SK-N-SH (cell line): ENCODE measurements at regions not wholly inside any gene's neighbourhood (a gene's known extent, or its start where the extent isn't known, plus 50 kb on each side); places are given as distances from the start of the nearest gene placed in this dataset.

Experiments used
- CTCF ChIA-PET: fragments of 300-600, 350-600 bp; formaldehyde crosslinking; extraction: SDS; loops from one replicate; lab custom pipeline; 2021; lab: Yijun Ruan, JAX
- POLR2A ChIA-PET: fragments of 350-600 bp; sonication (Branson Sonifier 250); formaldehyde crosslinking; extraction: SDS; loops from one replicate; lab custom pipeline; 2020; ENCODE audit warnings: antibody characterized with exemption, inconsistent platforms; lab: Yijun Ruan, JAX
- DNase-seq: peaks from one replicate; pipeline ENCODE4 v3.0.0; 2012
- H2AFZ ChIP-seq: fragments of 200-600 bp; sonication (generic); 2 replicates; pipeline ENCODE4 v1.8.1; 2016; ENCODE audit warnings: antibody characterized with exemption, mild to moderate bottlenecking, low read depth
- H3F3A ChIP-seq: fragments of 200-600 bp; sonication (generic); replicated peaks from 2 replicates; pipeline ENCODE3; 2016; ENCODE audit warnings: antibody characterized with exemption, mild to moderate bottlenecking; ENCODE audit not compliant: insufficient read depth
- H3K27ac ChIP-seq, 2 experiments: fragments of 200-500 bp in 1 of 2; fragments of 200-600 bp in 1 of 2; sonication (Bioruptor generic) in 1 of 2; sonication (generic), shearing (Covaris generic) in 1 of 2; 2 replicates each; pipeline versions ENCODE4 v1.5.1 to v1.6.1; 2014 to 2016; ENCODE audit warnings: low read depth in 2 of 2, inconsistent platforms in 1 of 2, low read length in 1 of 2, mild to moderate bottlenecking in 1 of 2, mixed read lengths in 1 of 2
- H3K27me3 ChIP-seq: fragments of 200-600 bp; sonication (generic), shearing (Covaris generic); 2 replicates; pipeline ENCODE4 v1.6.1; 2016; ENCODE audit warnings: mixed run types; ENCODE audit not compliant: insufficient read depth
- H3K36me3 ChIP-seq, 2 experiments: fragments of 200-500 bp in 1 of 2; fragments of 200-600 bp in 1 of 2; sonication (Bioruptor generic) in 1 of 2; sonication (generic) in 1 of 2; replicated peaks in 1 of 2; 2 replicates each; pipeline versions ENCODE3 to v1.5.1; 2014 to 2016; ENCODE audit warnings: low read length in 1 of 2, mild to moderate bottlenecking in 1 of 2; ENCODE audit not compliant: insufficient read depth in 2 of 2, control insufficient read depth in 1 of 2
- H3K4me1 ChIP-seq, 2 experiments: fragments of 200-500 bp in 1 of 2; fragments of 200-600 bp in 1 of 2; sonication (Bioruptor generic) in 1 of 2; sonication (generic), shearing (Covaris generic) in 1 of 2; 2 replicates each; pipeline versions ENCODE4 v1.5.1 to v1.6.1; 2014 to 2016; ENCODE audit warnings: low read depth in 1 of 2, low read length in 1 of 2, mixed run types in 1 of 2; ENCODE audit not compliant: insufficient read depth in 2 of 2, control insufficient read depth in 1 of 2
- H3K4me2 ChIP-seq: fragments of 200-600 bp; sonication (generic), shearing (Covaris generic); 2 replicates; pipeline ENCODE4 v1.6.1; 2017; ENCODE audit warnings: mixed run types
- H3K4me3 ChIP-seq, 2 experiments: fragments of 200-500 bp in 1 of 2; fragments of 200-600 bp in 1 of 2; sonication (Bioruptor generic) in 1 of 2; sonication (generic), shearing (Covaris generic) in 1 of 2; 2 replicates each; pipeline versions ENCODE4 v1.5.1 to v1.8.1; 2014 to 2016; ENCODE audit warnings: low read depth in 2 of 2, inconsistent platforms in 1 of 2, low read length in 1 of 2, mild to moderate bottlenecking in 1 of 2, mixed read lengths in 1 of 2, moderate library complexity in 1 of 2
- H3K79me2 ChIP-seq: fragments of 200-600 bp; sonication (generic); 2 replicates; pipeline ENCODE4 v1.8.1; 2017; ENCODE audit warnings: mild to moderate bottlenecking; ENCODE audit not compliant: insufficient read depth
- H3K9ac ChIP-seq: fragments of 200-600 bp; sonication (generic); 2 replicates; pipeline ENCODE4 v1.6.1; 2017; ENCODE audit warnings: mixed run types
- H3K9me2 ChIP-seq: fragments of 200-600 bp; sonication (generic); 2 replicates; pipeline ENCODE4 v1.6.1; 2017; ENCODE audit warnings: mixed run types
- H3K9me3 ChIP-seq: fragments of 200-600 bp; sonication (generic); 2 replicates; pipeline ENCODE4 v1.6.1; 2017; ENCODE audit warnings: mixed run types, mild to moderate bottlenecking, moderate library complexity
- H4K20me1 ChIP-seq: fragments of 200-600 bp; sonication (generic); 2 replicates; pipeline ENCODE4 v1.6.1; 2017; ENCODE audit warnings: mild to moderate bottlenecking, mixed run types; ENCODE audit not compliant: insufficient read depth
- CHD2 ChIP-seq: fragments of 150-350 bp; IDR thresholded peaks from 2 replicates; pipeline ENCODE4 v1.6.1; 2018; ENCODE audit warnings: low read length; ENCODE audit not compliant: partially characterized antibody
- CTCF ChIP-seq: fragments of 200-600 bp; sonication (generic); IDR thresholded peaks from 2 replicates; pipeline ENCODE4 v1.6.1; 2017; ENCODE audit warnings: antibody characterized with exemption, mild to moderate bottlenecking, moderate library complexity
- ELF1 ChIP-seq: IDR thresholded peaks from 2 replicates; pipeline ENCODE4 v1.4.0; 2012
- EZH2phosphoT487 ChIP-seq: fragments of 200-600 bp; sonication (generic); IDR thresholded peaks from 2 replicates; pipeline ENCODE4 v1.6.1; 2017; ENCODE audit warnings: low read depth, mixed run types, mild to moderate bottlenecking, antibody characterized with exemption, moderate library complexity, borderline replicate concordance
- FOSL2 ChIP-seq: IDR thresholded peaks from 2 replicates; pipeline ENCODE4 v1.4.0; 2012; ENCODE audit warnings: low read depth, mild to moderate bottlenecking, moderate library complexity, borderline replicate concordance
- GATA2 ChIP-seq: sonication (generic); formaldehyde crosslinking; IDR thresholded peaks from 2 replicates; pipeline ENCODE4 v1.5.0; 2020; ENCODE audit warnings: mild to moderate bottlenecking, missing genetic modification reagents
- JUND ChIP-seq: IDR thresholded peaks from 2 replicates; pipeline ENCODE4 v1.4.0; 2012
- MEF2A ChIP-seq: IDR thresholded peaks from 2 replicates; pipeline ENCODE4 v1.4.0; 2012; ENCODE audit warnings: low read depth, borderline replicate concordance
- RAD21 ChIP-seq: IDR thresholded peaks from 2 replicates; pipeline ENCODE4 v1.6.1; 2012; ENCODE audit warnings: mild to moderate bottlenecking, low read length
- RCOR1 ChIP-seq: fragments of 150-350 bp; IDR thresholded peaks from 2 replicates; pipeline ENCODE4 v1.6.1; 2017; ENCODE audit warnings: antibody characterized with exemption, low read length
- REST ChIP-seq: IDR thresholded peaks from 2 replicates; pipeline ENCODE4 v1.6.1; 2012; ENCODE audit warnings: mild to moderate bottlenecking, low read depth, low read length, moderate library complexity
- RFX5 ChIP-seq: IDR thresholded peaks from 2 replicates; pipeline ENCODE4 v1.6.1; 2012; ENCODE audit warnings: mild to moderate bottlenecking, improper control_type of control experiment, low read length
- SIN3A ChIP-seq: IDR thresholded peaks from 2 replicates; pipeline ENCODE4 v1.6.1; 2012; ENCODE audit warnings: low read depth, mild to moderate bottlenecking, low read length, moderate library complexity, borderline replicate concordance
- SMC3 ChIP-seq: IDR thresholded peaks from 2 replicates; pipeline ENCODE4 v1.6.1; 2012; ENCODE audit warnings: low read depth, low read length, improper control_type of control experiment
- TAF1 ChIP-seq: IDR thresholded peaks from 2 replicates; pipeline ENCODE4 v1.6.1; 2012; ENCODE audit warnings: low read depth, mild to moderate bottlenecking, low read length, moderate library complexity, borderline replicate concordance
- TCF12 ChIP-seq: IDR thresholded peaks from 2 replicates; pipeline ENCODE4 v1.4.0; 2012
- USF1 ChIP-seq: IDR thresholded peaks from 2 replicates; pipeline ENCODE4 v1.4.0; 2012; ENCODE audit warnings: low read depth, borderline replicate concordance
- ZBTB33 ChIP-seq: IDR thresholded peaks from 2 replicates; pipeline ENCODE4 v1.4.0; 2012; ENCODE audit warnings: low read depth, borderline replicate concordance
- WGBS: methylation state at CpG from one replicate; pipeline ENCODE4 v1.1.6; 2017; ENCODE audit warnings: low lambda C conversion rate; 5-methylcytosine and 5-hydroxymethylcytosine counted together

GRCh38 chr2:31694444-31694843 lies 113.7 kb upstream of the SRD5A2 start:
- H4K20me1 ChIP-seq = no peaks in the 10 kb centered on the region
- TF ChIP-seq RFX5 = no peak
- TF ChIP-seq RAD21 = peak; percentile 56
- TF ChIP-seq CTCF = peak; percentile 32
- TF ChIP-seq, all 33 proteins: peak for 2
- no peak overlapping the region for H3K4me3 ChIP-seq
- H3K4me1 ChIP-seq = no peaks in the 10 kb centered on the region
- POLR2A ChIA-PET = no interaction called here
- H3K4me2 ChIP-seq = no peak overlapping the region
- peaks cover 14% of the 10 kb centered on the region; the same call in 1 of the 2 replicates for H3K9me3 ChIP-seq
- H3K9me2 ChIP-seq = no peaks in the 10 kb centered on the region
- H3K27me3 ChIP-seq = no peaks in the 10 kb centered on the region
- H3K36me3 ChIP-seq = no peaks in the 10 kb centered on the region
- no peak overlapping the region for H3K9ac ChIP-seq
- CTCF ChIA-PET = interaction anchor here (1.0 to 1.8 kb wide), 3 partner anchors 10 to 28 kb away, joined by 3 to 7 read pairs (median 6); no protein-coding TSS in a partner anchor
- H3K27ac ChIP-seq = no peak overlapping the region
- H3K79me2 ChIP-seq = no peaks in the 10 kb centered on the region
- H2AFZ ChIP-seq = no peak overlapping the region
- peak; percentile 19 for DNase-seq
- 2% methylated on average over 3 of the region's 3 CpGs for WGBS
- no peaks in the 10 kb centered on the region for H3F3A ChIP-seq

GRCh38 chr2:31693882-31694281 lies 113.1 kb upstream of the SRD5A2 start:
- Histone ChIP-seq H3K9ac (no peak overlapping the region), H3K79me2 (no peaks in the 10 kb centered on the region), H3K27me3 (no peaks in the 10 kb centered on the region), H3K4me1 (no peaks in the 10 kb centered on the region), H3K4me3 (no peak overlapping the region), H3K4me2 (no peak overlapping the region), H3K27ac (no peak overlapping the region), H2AFZ (no peak overlapping the region), H3K9me3 (peaks cover 14% of the 10 kb centered on the region; the same call in 1 of the 2 replicates), H3K9me2 (no peaks in the 10 kb centered on the region), H4K20me1 (no peaks in the 10 kb centered on the region), H3F3A (no peaks in the 10 kb centered on the region), H3K36me3 (no peaks in the 10 kb centered on the region)
- DNase-seq = no peak
- CTCF ChIA-PET = interaction anchor here (0.6 to 1.0 kb wide), 2 partner anchors 27 to 325 kb away, joined by 3 read pairs; no protein-coding TSS in a partner anchor
- TF ChIP-seq MEF2A = no peak
- no peak for TF ChIP-seq TCF12
- TF ChIP-seq SIN3A = no peak
- no peak for TF ChIP-seq USF1
- TF ChIP-seq JUND = no peak
- TF ChIP-seq EZH2phosphoT487 = no peak
- TF ChIP-seq GATA2 (CRISPR knock-in tag) = no peak
- no peak for TF ChIP-seq REST
- no peak for TF ChIP-seq ZBTB33
- TF ChIP-seq SMC3 = no peak
- TF ChIP-seq FOSL2 = no peak
- no peak for TF ChIP-seq RFX5
- no peak for TF ChIP-seq RCOR1
- no peak for TF ChIP-seq TAF1
- no peak for TF ChIP-seq ELF1
- no peak for TF ChIP-seq CHD2
- WGBS = 12% methylated on average over 3 of the region's 3 CpGs
- POLR2A ChIA-PET = no interaction called here
